Neural progenitor cell (in vitro differentiated cells): ENCODE measurements at regions not wholly inside any gene's neighbourhood (a gene's known extent, or its start where the extent isn't known, plus 50 kb on each side); places are given as distances from the start of the nearest gene placed in this dataset.

ENCODE experiments used
- DNase-seq: peaks from one replicate; pipeline ENCODE4 v3.0.0-alpha.2; 2016; ENCODE audit warnings: low spot score
- H2AFZ ChIP-seq: fragments of 200-600 bp; sonication (generic); replicated peaks from 2 replicates; pipeline ENCODE4 v1.6.1; 2016; ENCODE audit warnings: antibody characterized with exemption
- H3F3A ChIP-seq: fragments of 200-600 bp; sonication (generic); 2 replicates; pipeline ENCODE4 v1.6.1; 2016; ENCODE audit warnings: antibody characterized with exemption, low read depth
- H3K27ac ChIP-seq: fragments of 200-600 bp; sonication (generic); 2 replicates; pipeline ENCODE4 v1.5.1; 2016; ENCODE audit warnings: mild to moderate bottlenecking
- H3K27me3 ChIP-seq: fragments of 200-600 bp; sonication (generic); 2 replicates; pipeline ENCODE4 v1.6.1; 2016; ENCODE audit warnings: mild to moderate bottlenecking, moderate library complexity
- H3K36me3 ChIP-seq: fragments of 200-600 bp; sonication (generic); 2 replicates; pipeline ENCODE4 v1.5.1; 2016
- H3K4me1 ChIP-seq: fragments of 200-600 bp; sonication (generic); 2 replicates; pipeline ENCODE4 v1.6.1; 2016; ENCODE audit warnings: mixed run types
- H3K4me2 ChIP-seq: fragments of 200-600 bp; sonication (generic); 2 replicates; pipeline ENCODE4 v1.6.1; 2016
- H3K4me3 ChIP-seq: fragments of 200-600 bp; sonication (generic); 2 replicates; pipeline ENCODE4 v1.5.1; 2016
- H3K79me2 ChIP-seq: fragments of 200-600 bp; sonication (generic); 2 replicates; pipeline ENCODE4 v1.6.1; 2016; ENCODE audit warnings: low read depth
- H3K9ac ChIP-seq: fragments of 200-600 bp; sonication (generic); 2 replicates; pipeline ENCODE4 v1.6.1; 2016
- H3K9me3 ChIP-seq: fragments of 200-600 bp; sonication (generic); 2 replicates; pipeline ENCODE4 v1.5.1; 2016; ENCODE audit warnings: low read depth
- H4K20me1 ChIP-seq: fragments of 200-600 bp; sonication (generic); 2 replicates; pipeline ENCODE4 v1.6.1; 2016; ENCODE audit warnings: low read depth
- H3K27ac Mint-ChIP-seq: 3 replicates; pipeline ENCODE4 v1.8.0; 2021; ENCODE audit warnings: mixed read lengths
- H3K27me3 Mint-ChIP-seq: 2 replicates; pipeline ENCODE4 v1.8.0; 2022; ENCODE audit warnings: low read depth, mild to moderate bottlenecking, inconsistent platforms, moderate library complexity, mixed read lengths; ENCODE audit not compliant: insufficient read depth
- H3K36me3 Mint-ChIP-seq: 3 replicates; pipeline ENCODE4 v1.8.0; 2021; ENCODE audit warnings: mixed read lengths
- H3K4me1 Mint-ChIP-seq: 3 replicates; pipeline ENCODE4 v1.8.0; 2021; ENCODE audit warnings: mixed read lengths
- H3K4me3 Mint-ChIP-seq: 3 replicates; pipeline ENCODE4 v1.8.0; 2021; ENCODE audit warnings: mild to moderate bottlenecking, moderate library complexity, mixed read lengths
- H3K9me3 Mint-ChIP-seq: 3 replicates; pipeline ENCODE4 v1.8.0; 2020; ENCODE audit warnings: mixed read lengths
- CTCF ChIP-seq: fragments of 200-600 bp; sonication (generic); IDR thresholded peaks from 2 replicates; pipeline ENCODE4 v1.5.1; 2017; ENCODE audit warnings: antibody characterized with exemption, mild to moderate bottlenecking
- EZH2 ChIP-seq: fragments of 200-600 bp; sonication (generic); IDR thresholded peaks from 2 replicates; pipeline ENCODE4 v1.6.1; 2017; ENCODE audit warnings: antibody characterized with exemption, mild to moderate bottlenecking, moderate library complexity
- EZH2phosphoT487 ChIP-seq: fragments of 200-600 bp; sonication (generic); IDR thresholded peaks from 2 replicates; pipeline ENCODE4 v1.6.1; 2017; ENCODE audit warnings: antibody characterized with exemption

GRCh38 chr1:229220163-229220846, 50.6 kb upstream of the RAB4A start:
- Mint-ChIP-seq H3K27me3 (peaks cover 8% of the 10 kb centered on the region), H3K4me1 (peaks cover 13% of the 10 kb centered on the region), H3K4me3 (no peak overlapping the region), H3K27ac (no peak overlapping the region), H3K9me3 (no peaks in the 10 kb centered on the region), H3K36me3 (no peaks in the 10 kb centered on the region)
- no peaks in the 10 kb centered on the region for H3K36me3 ChIP-seq
- no peaks in the 10 kb centered on the region for H3K79me2 ChIP-seq
- no peaks in the 10 kb centered on the region for H3F3A ChIP-seq
- H3K9me3 ChIP-seq = no peaks in the 10 kb centered on the region
- no peaks in the 10 kb centered on the region for H3K27me3 ChIP-seq
- DNase-seq = no peak
- H4K20me1 ChIP-seq = no peaks in the 10 kb centered on the region
- H3K27ac ChIP-seq = no peak overlapping the region
- no peak overlapping the region for H3K9ac ChIP-seq
- H3K4me3 ChIP-seq = no peak overlapping the region
- no peak overlapping the region for H2AFZ ChIP-seq
- no peak overlapping the region for H3K4me2 ChIP-seq
- no peaks in the 10 kb centered on the region for H3K4me1 ChIP-seq
- TF ChIP-seq EZH2 (no peak), CTCF (no peak), EZH2phosphoT487 (no peak)

GRCh38 chr1:229221106-229222019, 49.5 kb upstream of the RAB4A start:
- H3K4me1 Mint-ChIP-seq = peaks cover 16% of the 10 kb centered on the region
- H3K4me3 ChIP-seq = no peak overlapping the region
- H3K27ac ChIP-seq = no peak overlapping the region
- no peak overlapping the region for H3K27ac Mint-ChIP-seq
- no peaks in the 10 kb centered on the region for H3F3A ChIP-seq
- no peak overlapping the region for H3K4me2 ChIP-seq
- H2AFZ ChIP-seq = no peak overlapping the region
- H3K27me3 ChIP-seq = no peaks in the 10 kb centered on the region
- H3K36me3 ChIP-seq = no peaks in the 10 kb centered on the region
- no peaks in the 10 kb centered on the region for H3K9me3 ChIP-seq
- H4K20me1 ChIP-seq = no peaks in the 10 kb centered on the region
- H3K9me3 Mint-ChIP-seq = no peaks in the 10 kb centered on the region
- H3K79me2 ChIP-seq = no peaks in the 10 kb centered on the region
- H3K4me3 Mint-ChIP-seq = no peak overlapping the region
- no peaks in the 10 kb centered on the region for H3K36me3 Mint-ChIP-seq
- no peak for DNase-seq
- H3K27me3 Mint-ChIP-seq = peaks cover 8% of the 10 kb centered on the region
- H3K4me1 ChIP-seq = no peaks in the 10 kb centered on the region
- no peak overlapping the region for H3K9ac ChIP-seq
- TF ChIP-seq CTCF (no peak), EZH2 (no peak), EZH2phosphoT487 (no peak)
